ENCODE measurements at regions not wholly inside any gene's neighbourhood (a gene's known extent, or its start where the extent isn't known, plus 50 kb on each side); places are given as distances from the start of the nearest gene placed in this dataset.

DNA sequence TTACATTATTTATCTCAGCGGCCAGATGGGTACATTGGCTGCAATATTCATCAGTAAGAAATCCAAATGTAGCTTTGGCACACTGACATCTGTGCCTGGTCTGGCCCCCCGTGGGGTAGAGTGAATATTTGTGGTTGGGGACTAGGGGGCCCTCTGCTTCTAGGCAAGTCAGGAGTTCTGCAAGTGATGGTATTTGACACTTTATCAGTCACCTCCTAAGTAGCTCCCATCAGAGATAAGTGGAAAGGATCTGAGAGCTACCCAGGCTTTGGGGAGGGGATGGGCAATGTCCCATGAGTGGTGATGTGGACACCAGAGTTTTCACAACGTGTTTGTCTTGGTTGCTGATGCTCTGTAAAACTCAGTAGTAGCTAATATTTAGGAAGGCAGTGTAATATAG lies 609.9 kb upstream of the RBFOX1 start:
- TF ChIP-seq TARDBP (IDR thresholded peaks at IDR 0.05) (no peak), ELF4 (IDR thresholded peaks at IDR 0.05) (no peak)
